ENCODE measurements at regions not wholly inside any gene's neighbourhood (a gene's known extent, or its start where the extent isn't known, plus 50 kb on each side); places are given as distances from the start of the nearest gene placed in this dataset.

DNA sequence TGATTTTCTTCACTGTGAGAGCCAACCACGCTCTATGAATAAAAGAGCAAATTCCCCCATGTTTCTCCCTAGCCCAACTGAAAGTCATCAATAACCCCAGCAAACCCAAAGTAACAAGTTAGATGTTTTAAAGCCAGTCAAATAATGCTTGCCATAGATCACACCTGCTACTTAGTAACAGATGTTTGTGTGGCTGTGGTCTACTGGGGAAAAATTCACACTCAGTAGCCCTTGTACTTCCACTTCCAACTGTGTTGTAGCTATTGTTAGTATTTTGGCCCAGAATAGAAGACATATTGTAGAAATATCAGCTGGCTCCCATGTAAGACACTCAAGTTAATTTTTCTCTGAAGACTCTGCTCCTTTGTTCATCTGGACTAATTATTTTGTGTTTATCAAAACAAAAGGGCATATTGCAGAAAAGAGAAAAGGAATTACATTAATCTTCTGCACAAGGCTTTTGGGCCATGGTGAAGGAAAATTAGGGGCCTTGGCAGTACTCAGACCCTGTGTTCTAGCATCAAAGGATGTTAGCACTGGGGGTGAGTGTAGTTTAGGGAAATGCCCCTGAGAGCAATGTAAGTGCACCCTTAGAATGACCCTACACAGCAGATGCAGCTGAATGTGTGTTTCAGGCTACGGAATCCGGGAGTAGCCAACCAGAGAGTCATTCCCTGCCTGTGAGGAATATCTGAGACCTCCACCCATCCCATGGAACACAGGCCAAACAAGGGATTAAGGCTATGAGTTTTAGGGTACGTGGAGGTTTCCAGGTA is 521.9 kb downstream of the EPHA4 start:
- no peak for DNase-seq (ENCODE audit: low spot score)

DNA sequence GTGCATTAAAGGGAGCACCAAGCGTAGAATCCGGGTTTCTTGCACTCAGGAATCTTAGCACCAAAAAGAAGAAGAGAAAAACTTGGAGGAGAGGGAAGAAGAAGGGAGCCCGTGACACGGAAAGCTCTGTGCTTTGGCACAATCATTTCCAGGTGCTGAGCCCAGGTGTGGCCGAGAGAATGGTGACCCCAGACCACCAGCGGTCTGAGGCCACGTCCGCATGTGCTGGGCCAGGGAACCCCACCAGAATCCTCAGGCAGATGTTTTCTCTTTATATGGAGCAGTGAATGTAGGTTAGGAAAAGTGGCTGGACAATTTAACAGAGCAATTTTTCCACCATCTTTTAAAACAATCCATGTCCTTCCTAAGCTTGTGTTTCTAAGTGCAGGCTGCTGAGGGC is 520.9 kb downstream of the EPHA4 start:
- no peak for DNase-seq (ENCODE audit: low spot score)

DNA sequence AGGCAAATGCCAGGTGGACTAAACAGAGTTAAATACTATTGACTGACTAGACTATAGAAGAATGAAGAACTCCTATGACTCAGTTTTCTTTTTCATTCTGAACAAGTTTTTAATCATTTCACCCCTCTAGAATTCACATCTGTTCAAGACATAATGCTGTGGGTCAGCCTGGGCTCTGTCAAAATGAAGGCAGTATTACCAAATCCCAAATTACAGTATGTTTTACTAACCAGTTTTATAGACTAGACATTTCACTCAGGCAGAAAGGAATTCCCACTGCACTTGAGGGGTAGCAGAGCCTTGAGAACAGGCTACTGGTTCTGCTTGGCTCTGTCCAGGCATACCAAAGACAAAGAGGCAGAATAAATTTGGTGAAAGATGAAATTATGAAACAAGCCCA is 511.7 kb downstream of the EPHA4 start:
- DNase-seq (ENCODE audit: low spot score) = no peak

DNA sequence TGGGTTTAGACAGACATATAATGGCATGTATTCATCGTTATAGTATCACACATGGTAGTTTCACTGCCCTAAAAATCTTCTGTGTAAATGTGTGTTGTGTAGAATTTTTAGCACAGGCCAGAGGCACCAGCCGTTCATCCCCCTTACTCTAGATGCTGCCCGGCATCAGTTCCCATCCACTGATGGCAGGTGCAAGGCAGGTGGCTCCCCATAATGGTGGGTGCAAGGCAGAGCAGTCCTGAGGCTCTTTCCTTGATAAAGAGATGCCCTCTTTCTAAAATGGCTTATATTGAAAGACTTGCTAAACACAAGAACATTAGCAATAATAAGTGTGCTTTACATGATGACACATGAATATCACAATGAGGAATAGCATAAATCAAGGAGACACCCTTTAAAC is 508.5 kb downstream of the EPHA4 start:
- no peak for DNase-seq (ENCODE audit: low spot score)

DNA sequence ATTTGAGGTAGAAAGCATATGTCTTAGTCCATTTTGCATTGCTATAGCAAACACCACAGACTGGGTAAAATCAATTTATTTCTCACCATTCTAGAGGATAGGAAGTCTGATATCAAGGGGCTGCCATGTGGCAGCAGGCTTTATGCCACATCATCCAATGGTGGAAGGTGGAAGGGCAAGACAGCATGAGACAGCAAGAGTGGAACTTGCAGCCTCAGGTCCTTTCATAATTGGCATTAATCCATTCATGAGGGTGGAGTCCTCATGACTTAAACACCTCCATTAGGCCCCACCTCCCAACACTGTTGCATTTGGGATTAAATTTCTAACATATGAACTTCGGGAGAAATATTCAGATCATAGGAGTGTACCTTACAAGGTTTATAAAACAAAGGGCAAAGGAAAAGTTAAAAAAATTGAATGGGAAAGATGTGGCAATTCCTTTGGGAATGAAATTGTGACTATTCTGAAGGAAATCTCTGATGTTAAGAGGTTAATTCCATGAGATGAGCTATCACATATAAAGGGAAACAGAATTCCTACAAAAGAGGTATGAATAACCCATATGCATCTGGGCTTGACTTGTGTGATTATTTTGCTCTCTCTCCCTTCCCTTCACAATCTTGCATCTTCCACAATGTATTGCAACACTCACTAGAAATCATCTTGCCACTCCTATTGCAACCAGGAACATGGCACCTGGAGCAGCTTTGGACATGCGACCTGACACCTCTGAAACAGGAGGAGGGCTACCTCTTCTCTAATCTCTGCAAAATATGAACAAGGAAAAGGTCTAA is 507.8 kb downstream of the EPHA4 start:
- no peak for DNase-seq (ENCODE audit: low spot score)

DNA sequence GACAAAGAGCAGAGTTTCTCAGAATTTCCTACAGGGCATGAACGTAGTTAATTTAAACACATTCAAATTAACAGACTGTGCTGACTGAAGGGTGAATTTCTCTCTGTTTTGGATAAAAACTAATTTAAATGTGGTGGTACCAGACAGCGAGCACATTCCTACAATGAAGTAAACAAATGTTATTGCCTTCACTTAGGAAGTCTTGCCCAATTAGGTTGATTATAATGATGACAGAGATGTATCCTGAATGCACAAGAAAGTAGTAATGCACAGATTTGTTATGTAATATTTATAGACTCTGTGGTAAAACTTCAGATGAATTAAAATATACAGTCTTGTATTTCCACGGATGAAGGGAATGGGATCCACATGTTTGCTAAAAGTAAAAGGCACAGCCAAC is 507.2 kb downstream of the EPHA4 start:
- no peak for DNase-seq (ENCODE audit: low spot score)

DNA sequence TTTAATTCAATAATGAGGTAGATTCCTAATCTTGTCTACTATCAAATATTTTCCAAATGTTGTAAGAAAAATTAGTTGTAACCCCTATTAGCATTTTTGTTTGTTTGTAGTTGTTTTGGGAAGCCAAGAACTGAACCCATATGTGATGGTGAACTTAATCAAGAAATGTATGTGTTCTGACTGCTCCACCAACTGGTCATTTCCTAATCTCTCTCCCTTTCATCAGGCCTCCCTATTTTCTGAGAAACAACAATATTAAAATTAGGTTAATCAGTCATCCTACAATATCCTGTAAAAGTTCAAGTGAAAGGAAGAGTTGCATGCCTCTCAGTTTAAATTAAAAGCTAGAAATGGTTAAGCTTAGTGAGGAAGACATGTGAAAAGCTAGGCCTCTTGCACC is 504.0 kb downstream of the EPHA4 start:
- no peak for DNase-seq (ENCODE audit: low spot score)

DNA sequence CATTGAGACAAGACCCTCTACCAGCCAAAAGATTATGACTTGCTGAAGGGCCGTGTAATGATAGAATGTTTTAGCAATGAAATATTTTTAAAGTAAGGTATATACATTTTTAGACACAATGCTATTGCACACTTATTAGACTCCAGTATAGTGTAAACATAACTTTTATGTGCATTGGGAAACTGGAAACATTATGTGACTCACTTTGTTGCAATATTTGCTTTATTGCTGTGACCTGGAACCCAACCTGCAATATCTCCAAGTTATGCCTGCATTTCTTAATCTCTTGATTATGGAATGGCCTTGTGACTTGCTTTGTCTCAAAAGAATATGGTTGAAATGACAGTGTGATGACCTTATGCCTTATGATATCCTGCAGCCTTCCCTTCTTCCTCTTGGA is 502.0 kb downstream of the EPHA4 start:
- no peak for DNase-seq (ENCODE audit: low spot score)

DNA sequence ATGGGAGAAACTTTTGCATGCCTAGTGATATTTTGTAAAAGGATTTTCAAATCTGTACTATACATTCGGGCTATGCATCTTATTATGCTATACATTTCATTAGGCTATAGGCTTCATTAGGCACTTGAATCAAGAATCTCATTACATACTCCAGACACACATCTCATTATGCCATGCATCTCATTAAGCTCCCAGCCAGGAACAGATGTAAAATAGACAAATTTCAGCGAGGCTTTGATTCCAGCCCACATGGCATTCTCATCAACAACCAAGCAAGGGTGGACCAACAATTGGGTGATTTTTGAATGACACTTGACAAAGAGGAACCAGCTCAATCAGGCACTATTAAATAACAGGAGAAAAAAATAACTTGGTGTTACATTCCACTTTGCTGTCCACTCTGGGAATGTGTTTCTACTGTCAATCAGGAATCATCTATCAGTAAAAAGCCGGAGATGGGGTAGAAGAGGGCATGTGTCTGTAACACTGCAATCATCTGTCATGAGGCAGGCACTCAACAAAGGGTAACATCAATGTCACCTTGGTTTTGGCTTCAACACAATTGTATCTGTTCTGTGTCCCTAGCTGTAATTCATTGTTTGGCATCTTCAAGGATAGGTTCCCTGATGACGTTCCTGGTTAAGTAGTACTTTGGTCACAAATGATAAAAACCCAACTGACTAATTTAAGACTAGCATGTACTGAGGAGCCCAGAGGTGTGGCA is 498.6 kb downstream of the EPHA4 start:
- no peak for DNase-seq (ENCODE audit: low spot score)

DNA sequence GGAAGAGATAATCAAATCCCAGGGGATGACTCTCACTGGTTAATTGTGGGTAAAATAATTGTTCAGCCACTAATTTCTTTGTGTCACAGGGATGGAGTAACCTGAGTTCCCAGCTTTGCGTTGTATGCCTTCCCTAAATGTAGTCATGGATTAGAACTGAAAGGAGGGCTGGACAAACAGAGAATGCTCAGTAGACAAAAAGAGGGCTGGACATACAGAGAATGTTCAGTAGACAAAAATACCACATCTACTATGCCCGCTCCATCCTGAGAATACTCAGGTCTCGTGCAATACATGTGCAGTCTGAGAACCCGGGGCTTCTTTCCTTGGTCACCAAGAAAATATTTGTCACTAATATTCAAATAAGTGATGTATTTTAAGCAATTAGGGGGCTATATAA is 497.9 kb downstream of the EPHA4 start:
- DNase-seq (ENCODE audit: low spot score) = no peak

DNA sequence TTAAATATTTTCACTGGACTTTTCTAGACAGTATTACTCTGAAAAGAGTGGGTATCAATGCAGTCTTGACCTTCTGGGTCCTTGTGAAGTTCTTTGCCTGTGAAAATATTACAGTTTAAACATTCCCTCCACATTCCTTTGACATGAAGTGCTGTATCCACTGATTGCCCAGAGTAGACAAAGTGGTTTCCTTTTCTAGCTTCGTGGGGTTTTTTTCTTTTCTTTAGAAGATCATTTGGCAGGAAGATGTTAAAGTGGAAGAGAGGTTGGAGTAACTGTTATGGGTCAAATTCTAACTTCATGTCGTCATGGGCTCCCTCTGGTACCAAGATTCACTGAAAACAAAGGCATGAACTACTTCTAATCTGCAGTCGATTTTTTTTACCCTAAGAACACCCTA is 496.9 kb downstream of the EPHA4 start:
- DNase-seq (ENCODE audit: low spot score) = peak; percentile 40

DNA sequence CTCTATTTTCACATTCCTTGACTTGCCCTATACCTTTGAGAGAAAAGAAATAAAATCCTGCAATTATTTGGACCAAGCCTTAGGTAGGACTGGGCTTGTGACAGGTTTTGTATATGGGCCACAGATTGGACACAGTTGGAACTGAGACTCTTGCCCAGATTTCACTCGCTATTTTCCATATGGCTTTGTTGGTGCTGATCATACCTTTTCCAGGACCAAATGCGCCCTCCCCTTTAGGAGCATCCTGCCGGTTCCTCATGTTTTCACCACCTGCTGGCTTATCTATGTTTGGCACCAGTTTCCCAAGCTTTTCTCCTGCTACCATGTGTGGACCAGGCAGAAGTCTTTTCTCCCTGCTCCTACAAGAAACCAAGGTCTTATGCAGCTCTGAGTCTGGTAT is 494.9 kb downstream of the EPHA4 start:
- DNase-seq (ENCODE audit: low spot score) = no peak

DNA sequence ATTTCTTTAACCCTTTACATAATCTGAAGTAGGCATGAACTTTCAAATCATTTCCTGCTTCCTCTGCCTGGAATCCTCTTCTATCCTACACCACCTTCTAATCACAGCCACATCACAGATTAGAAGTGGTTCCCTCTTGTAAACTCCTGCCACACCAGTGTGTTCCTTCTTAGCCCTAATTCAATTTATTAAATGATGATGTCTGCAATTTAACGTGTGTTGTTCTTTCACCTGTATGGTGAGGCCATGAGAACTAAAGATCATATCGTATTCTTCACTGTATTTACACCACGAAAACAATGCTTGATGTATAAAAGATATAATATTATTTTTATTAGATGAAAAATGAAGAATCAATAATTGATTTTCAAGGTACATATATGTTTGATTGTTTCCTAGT is 494.3 kb downstream of the EPHA4 start:
- no peak for DNase-seq (ENCODE audit: low spot score)

DNA sequence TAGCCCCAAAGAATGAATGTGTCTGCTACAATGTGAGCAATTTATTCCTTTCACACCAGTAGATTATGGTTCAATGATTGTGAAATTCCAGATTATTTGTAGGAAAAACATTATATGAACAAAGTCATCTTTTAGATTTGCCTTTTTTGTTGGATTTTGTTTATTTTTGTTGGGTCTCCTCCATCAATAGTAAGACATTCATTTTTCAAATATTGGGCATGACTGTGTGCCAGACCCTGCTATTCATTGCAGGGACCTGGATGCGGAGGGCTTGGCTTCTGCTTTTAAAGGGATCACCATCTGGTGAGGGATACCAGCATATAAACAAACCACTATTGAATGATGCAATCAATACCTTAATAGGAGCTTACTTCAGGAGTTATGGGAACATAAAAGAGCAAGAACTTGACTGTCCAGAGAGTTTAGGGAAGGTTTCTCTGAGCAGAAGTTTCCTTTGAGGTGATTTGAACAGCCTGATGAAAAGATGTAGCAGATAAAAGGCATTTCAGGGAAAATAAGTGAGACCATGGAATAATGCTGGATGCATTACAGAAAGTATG is 486.7 kb downstream of the EPHA4 start:
- no peak for DNase-seq (ENCODE audit: low spot score)

DNA sequence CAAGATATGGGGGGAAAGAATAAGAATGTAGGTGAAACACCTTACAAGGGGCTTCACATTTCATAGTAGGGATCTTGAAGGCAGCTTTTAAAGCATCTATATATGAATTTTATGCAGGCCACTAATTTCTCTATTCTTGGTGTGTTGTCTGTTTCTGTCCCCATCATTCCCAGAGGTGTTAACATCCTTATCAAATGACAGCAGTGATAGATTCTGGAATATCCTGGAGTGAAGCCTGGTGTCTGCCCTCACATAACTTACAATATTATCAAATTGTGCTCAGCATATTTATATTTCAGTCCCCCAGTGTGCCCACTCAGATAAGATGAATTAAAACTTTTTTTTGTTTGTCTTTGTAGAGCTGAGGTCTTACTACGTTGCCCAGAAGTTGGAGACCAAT is 486.2 kb downstream of the EPHA4 start:
- no peak for DNase-seq (ENCODE audit: low spot score)

DNA sequence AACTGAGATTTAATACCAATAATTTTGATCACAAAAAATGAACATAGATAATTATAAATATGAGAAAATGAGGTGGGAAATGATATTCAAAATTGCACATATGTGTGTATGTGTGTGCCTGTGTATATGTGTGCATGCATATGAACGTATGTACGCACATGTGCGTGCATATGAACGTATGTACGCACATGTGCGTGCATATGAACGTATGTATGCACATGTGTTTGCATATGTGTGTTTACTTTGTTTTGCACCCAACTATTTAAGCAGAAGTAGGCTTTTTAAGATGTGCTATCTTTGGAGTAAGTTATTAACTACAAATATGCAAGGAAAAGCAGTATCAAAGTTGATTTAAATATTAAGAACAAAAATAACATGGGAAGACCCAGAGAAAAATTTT is 484.3 kb downstream of the EPHA4 start:
- no peak for DNase-seq (ENCODE audit: low spot score)

DNA sequence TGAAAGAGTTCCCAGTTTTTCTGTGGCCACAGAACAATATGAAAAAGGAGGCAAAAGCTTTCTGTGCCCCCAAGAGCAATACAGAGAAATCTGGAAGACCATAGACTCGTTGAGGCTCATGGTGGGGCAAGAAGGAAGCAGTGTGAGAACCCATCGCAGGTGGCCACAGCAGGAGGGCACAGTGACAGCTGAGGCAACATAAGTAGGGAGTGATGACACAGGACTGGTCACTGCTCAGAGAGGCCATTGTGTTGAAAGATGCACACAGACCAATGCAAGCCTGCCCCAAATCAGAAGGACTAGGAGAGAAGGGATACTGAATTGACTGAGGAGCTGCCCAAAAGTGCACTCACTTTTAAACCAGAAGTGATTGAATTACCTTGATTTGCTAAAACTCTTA is 483.6 kb downstream of the EPHA4 start:
- no peak for DNase-seq (ENCODE audit: low spot score)

DNA sequence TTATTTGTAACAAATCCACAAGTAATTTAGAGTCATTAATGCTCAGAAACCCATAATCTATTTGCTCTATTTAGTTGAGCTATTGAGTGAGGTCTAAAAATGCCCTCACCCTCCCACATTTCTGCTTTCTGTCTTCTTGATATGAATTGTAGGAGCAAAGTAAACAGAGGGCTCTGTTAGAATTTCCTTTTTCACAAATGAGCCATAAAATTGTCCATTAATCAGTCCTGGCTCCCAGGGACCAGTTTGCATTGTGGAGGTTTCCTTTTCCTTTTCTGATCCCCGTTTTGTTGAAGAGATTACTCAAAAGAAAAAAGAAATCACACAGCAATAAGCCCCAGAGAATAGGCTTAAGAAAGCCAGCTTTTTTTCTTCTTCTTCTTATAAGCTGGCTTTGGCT is 476.7 kb downstream of the EPHA4 start:
- DNase-seq (ENCODE audit: low spot score) = no peak

DNA sequence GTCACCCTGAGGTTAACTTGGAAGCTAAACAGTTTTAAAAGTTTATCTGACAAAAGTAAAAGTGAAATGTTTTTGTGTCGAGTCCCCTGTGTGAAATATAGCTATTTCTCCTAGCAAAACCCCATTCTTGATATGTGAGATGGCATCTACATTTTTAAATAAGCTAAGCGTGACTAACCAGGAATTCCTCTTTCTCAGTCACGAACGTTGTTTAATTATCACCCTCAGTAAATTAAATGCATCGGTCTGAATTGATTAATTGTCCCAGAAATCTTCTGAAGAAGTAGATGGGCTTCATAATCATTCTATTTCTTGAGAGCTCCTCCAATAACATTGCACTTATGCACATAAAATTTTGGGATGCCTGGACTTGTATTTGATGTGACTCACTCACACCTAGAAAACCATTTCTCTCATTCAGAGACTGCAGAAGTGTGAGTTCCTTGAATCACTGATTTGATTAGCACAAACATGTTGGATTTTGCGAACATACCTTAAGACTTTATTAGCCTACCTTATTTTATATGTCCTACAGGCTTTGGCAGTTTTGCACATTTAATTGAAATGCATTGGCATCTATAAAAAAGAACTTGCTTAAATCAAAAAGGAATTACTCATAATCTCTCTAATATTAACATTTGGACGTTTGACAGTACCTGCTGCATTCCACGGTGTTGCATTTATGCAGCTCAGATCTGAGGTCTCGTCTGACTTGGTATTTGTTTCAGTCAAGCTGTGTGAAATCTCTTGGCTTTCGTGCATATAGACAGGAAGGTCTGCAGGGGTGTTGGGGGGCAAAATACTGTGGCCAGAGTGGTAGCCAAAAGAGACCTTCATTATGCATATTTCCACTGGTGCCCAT is 475.2 kb downstream of the EPHA4 start:
- DNase-seq (ENCODE audit: low spot score) = peak; percentile 29

DNA sequence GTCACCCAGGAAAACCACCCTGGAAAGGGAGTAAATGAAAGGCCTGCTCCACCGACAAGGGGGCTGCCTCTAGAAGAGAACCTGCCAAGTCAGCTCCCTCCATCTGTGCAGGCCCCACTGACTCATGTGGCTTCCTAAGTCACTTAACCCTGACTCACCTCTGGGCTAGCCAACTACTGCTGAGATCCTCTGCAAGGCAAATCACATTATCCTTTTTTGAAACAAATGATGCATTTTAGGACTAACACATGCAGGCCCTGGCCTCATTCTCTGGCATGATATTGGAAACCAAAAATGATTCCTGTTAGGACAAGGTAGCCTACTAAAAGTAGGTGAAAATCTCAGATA is 474.6 kb downstream of the EPHA4 start:
- DNase-seq (ENCODE audit: low spot score) = peak; percentile 80

DNA sequence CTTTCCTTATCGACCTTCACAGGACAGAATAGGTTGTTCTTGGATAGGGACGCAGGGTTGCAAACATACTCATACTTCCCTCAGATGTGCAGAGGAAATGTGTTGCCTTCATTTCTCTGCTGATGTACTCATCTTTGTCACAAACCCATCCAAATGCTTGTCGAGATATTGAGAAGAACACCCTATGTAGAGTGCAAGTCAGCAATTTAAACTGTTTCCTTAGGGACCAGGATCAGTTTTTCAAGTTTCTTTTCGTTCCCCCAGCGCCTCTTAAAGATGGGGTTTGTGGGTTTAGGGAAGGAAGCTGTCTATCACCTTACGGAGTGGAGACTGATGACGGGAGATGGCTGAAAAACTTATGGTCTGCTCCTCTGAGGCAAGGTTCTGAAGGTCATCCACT is 474.2 kb downstream of the EPHA4 start:
- no peak for DNase-seq (ENCODE audit: low spot score)
